AG04450 (cell line): ENCODE measurements at regions not wholly inside any gene's neighbourhood (a gene's known extent, or its start where the extent isn't known, plus 50 kb on each side); places are given as distances from the start of the nearest gene placed in this dataset.

Experiments
- CTCF ChIA-PET: fragments of 300-600, 350-600 bp; formaldehyde crosslinking; extraction: SDS; loops from one replicate; lab custom pipeline; 2022; ENCODE audit warnings: antibody characterized with exemption, inconsistent platforms; lab: Charles Lee
- POLR2A ChIA-PET: fragments of 350-600 bp; formaldehyde crosslinking; extraction: SDS; loops from one replicate; lab custom pipeline; 2021; ENCODE audit warnings: antibody characterized with exemption, inconsistent platforms; lab: Yijun Ruan, JAX
- DNase-seq: peaks from one replicate; pipeline ENCODE4 v3.0.0-alpha.2; 2011; ENCODE audit warnings: low read depth, low spot score
- H3K27ac ChIP-seq: one replicate; pipeline ENCODE4 v1.5.1; 2012; ENCODE audit warnings: low read depth, low read length, control low read depth
- H3K27me3 ChIP-seq: one replicate; pipeline ENCODE4 v1.6.0; 2012; ENCODE audit warnings: low read length; ENCODE audit not compliant: control insufficient read depth, insufficient read depth
- H3K4me3 ChIP-seq: 2 replicates; pipeline ENCODE4 v1.5.1; 2011; ENCODE audit warnings: mild to moderate bottlenecking, low read depth, low read length, control low read depth
- H3K9me3 ChIP-seq: 2 replicates; pipeline ENCODE4 v1.5.1; 2012; ENCODE audit warnings: low read length; ENCODE audit not compliant: control insufficient read depth, insufficient read depth
- TF ChIP-seq, protein P1 (sequence below): IDR thresholded peaks from 2 replicates; pipeline ENCODE4 v1.5.1; 2011; ENCODE audit warnings: low read depth, low read length, control low read depth, inconsistent platforms

DNA sequence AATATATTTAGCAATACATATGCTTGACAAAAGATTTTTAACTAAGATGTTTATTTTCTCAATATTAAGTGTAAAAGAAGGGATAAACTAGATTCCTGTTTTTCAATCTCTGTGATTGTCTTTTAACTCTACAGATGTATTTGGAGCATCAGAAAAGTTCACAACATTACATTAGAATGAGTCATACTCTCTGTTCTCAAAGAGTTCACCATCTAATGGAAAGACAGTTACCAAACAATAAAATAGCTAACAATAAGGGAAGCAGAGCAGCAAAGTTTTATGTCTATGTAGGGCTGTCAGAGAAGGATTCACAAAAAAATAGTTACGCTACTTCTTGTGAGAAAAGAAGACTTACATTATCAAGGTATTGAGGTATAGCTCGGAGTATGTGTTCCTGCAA, 109.2 kb upstream of the MAP2 start:
- POLR2A ChIA-PET, result no interaction called here
- DNase-seq, result no peak
- CTCF ChIA-PET, result interaction anchor here (1.0 kb wide), 1 partner anchor 20 kb away, joined by 3 read pairs; no protein-coding TSS in a partner anchor
- Histone ChIP-seq H3K27me3 (no peaks in the 10 kb centered on the region), H3K9me3 (no peaks in the 10 kb centered on the region), H3K27ac (no peak overlapping the region), H3K4me3 (no peak overlapping the region)
- TF ChIP-seq, protein P1, sequence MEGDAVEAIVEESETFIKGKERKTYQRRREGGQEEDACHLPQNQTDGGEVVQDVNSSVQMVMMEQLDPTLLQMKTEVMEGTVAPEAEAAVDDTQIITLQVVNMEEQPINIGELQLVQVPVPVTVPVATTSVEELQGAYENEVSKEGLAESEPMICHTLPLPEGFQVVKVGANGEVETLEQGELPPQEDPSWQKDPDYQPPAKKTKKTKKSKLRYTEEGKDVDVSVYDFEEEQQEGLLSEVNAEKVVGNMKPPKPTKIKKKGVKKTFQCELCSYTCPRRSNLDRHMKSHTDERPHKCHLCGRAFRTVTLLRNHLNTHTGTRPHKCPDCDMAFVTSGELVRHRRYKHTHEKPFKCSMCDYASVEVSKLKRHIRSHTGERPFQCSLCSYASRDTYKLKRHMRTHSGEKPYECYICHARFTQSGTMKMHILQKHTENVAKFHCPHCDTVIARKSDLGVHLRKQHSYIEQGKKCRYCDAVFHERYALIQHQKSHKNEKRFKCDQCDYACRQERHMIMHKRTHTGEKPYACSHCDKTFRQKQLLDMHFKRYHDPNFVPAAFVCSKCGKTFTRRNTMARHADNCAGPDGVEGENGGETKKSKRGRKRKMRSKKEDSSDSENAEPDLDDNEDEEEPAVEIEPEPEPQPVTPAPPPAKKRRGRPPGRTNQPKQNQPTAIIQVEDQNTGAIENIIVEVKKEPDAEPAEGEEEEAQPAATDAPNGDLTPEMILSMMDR, result no peak

DNA sequence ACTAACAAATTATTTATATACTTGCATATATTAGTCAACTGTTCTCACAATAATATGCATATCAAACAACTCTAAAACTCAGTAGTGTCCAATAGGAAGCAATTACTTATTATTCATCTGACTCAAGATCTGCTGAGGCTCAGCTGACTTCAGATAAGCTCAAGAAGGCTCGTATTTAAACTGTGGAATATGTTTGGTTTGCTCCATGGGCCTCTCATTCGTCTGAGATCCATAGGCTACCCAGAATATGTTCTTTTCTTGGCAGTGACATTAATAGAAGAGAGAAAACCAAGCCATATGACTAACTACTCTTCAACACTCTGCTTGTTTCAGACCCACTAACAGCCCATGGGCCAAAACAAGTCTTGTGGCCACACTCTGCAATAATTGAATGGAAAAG, 107.7 kb upstream of the MAP2 start:
- no peak overlapping the region for H3K27ac ChIP-seq
- no peaks in the 10 kb centered on the region for H3K27me3 ChIP-seq
- no peaks in the 10 kb centered on the region for H3K9me3 ChIP-seq
- CTCF ChIA-PET, result no interaction called here
- TF ChIP-seq, protein P1, result no peak
- POLR2A ChIA-PET, result no interaction called here
- DNase-seq, result no peak
- H3K4me3 ChIP-seq, result no peak overlapping the region

DNA sequence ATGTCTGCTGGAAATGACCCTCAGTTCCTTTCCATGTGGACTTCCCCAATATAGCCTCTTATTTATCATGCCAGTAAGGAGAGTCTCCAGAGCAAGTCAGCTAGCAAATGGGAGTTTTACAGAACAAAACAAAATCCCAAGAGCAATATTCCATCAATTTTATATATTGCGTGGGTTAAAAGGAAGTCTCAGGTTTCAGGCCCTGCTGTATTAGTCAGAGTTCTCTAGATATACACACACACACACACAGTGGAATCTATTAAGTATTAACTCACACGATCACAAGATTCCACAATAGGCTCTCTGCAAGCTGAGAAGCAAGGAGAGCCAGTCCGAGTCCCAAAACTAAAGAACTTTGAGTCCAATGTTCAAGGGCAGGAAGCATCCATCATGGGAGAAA, 102.8 kb upstream of the MAP2 start:
- Histone ChIP-seq H3K27ac (no peak overlapping the region), H3K27me3 (no peaks in the 10 kb centered on the region), H3K9me3 (no peaks in the 10 kb centered on the region), H3K4me3 (no peak overlapping the region)
- POLR2A ChIA-PET, result no interaction called here
- CTCF ChIA-PET, result interaction anchor here (2.0 to 2.6 kb wide), 2 partner anchors 10 to 14 kb away, joined by 4 to 12 read pairs; no protein-coding TSS in a partner anchor
- TF ChIP-seq, protein P1, result no peak
- DNase-seq, result no peak

DNA sequence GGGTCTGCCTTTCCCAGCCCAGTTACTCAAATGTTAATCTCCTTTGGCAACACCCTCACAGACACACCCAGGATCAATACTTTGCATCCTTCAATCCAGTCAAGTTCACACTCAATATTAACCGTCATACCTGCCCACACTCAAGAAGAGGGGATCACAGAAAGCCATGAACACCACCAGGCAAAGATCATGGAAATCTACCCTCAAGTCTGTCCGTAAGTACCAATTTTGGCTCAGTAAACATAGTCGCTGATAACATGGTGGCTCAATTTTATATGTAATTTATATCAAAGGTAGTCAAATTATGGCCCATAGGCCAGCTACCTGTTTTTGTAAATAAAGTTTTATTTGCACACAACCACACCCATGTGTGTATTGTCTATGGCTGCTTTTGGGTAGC, 102.3 kb upstream of the MAP2 start:
- ChIA-PET POLR2A (no interaction called here), CTCF (interaction anchor here (2.6 kb wide), 1 partner anchor 13 kb away, joined by 12 read pairs; no protein-coding TSS in a partner anchor)
- Histone ChIP-seq H3K4me3 (no peak overlapping the region), H3K27me3 (no peaks in the 10 kb centered on the region), H3K9me3 (no peaks in the 10 kb centered on the region), H3K27ac (no peak overlapping the region)
- TF ChIP-seq, protein P1, result no peak
- DNase-seq, result no peak

DNA sequence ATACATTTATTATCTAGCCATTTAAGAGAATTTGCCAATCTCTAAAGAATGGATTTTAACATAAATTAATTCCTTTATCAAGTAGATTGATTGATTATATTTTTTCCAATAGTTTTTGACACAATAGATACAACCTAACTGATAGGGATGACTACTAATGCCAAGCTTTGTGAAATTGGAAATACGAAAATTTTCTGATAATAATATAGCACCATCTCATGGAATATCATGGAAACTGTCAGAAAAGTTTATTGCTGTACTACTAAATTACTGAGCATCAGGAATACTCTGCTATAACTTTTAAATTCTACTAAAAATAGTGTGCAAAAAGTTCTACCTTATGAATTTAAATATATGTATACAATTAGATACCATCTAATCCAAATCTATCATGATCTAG, 101.8 kb upstream of the MAP2 start:
- CTCF ChIA-PET, result interaction anchor here (1.9 to 2.6 kb wide), 2 partner anchors 13 to 927 kb away, joined by 4 to 12 read pairs; no protein-coding TSS in a partner anchor
- Histone ChIP-seq H3K4me3 (no peak overlapping the region), H3K9me3 (no peaks in the 10 kb centered on the region), H3K27me3 (no peaks in the 10 kb centered on the region), H3K27ac (no peak overlapping the region)
- POLR2A ChIA-PET, result no interaction called here
- no peak for DNase-seq
- TF ChIP-seq, protein P1, result no peak
